NB4 (cell line): ENCODE measurements at regions not wholly inside any gene's neighbourhood (a gene's known extent, or its start where the extent isn't known, plus 50 kb on each side); places are given as distances from the start of the nearest gene placed in this dataset.

Source experiments
- CTCF ChIP-seq: IDR thresholded peaks from one replicate; pipeline ENCODE4 v1.5.1; 2012; ENCODE audit warnings: low read depth, low read length
- TF ChIP-seq, protein P1 (sequence below): IDR thresholded peaks from 2 replicates; pipeline ENCODE4 v1.6.1; 2011; ENCODE audit warnings: low read depth, low read length

DNA sequence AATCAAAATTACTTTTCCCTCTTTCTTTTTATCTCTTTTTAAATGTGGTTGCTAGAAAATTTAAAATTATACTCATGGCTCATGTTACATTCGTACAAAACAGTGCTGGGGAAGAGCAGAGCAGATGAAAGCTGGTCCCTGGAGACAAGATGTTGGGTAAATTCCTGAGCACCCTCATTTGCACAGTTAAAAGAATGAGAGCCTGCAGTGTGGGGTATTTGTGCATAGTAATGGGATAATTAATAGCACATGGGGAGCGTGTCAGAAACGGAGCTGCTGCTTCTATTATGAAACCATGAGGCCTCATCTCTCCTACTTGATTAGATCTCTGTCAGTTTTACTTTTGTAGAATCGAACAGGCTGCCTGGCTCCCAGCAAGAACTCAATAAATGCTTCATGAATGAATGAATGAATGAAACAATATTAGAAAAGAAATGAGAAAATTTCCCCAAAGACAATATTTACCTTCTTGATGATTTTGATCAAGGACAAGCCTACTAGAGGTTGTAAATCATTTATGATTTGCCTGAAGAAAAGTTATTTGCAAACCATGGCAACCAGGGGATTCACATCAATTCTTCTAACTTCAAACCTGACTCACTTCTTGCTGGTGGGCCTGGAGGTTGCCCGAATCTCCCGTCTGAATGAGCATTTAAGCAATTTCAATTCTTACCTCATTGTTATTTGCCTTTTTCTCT lies 177.2 kb upstream of the TUT7 start:
- no peak for TF ChIP-seq CTCF
- TF ChIP-seq, protein P1, sequence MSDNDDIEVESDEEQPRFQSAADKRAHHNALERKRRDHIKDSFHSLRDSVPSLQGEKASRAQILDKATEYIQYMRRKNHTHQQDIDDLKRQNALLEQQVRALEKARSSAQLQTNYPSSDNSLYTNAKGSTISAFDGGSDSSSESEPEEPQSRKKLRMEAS: no peak
